AG08396 (cell line): ENCODE measurements at regions not wholly inside any gene's neighbourhood (a gene's known extent, or its start where the extent isn't known, plus 50 kb on each side); places are given as distances from the start of the nearest gene placed in this dataset.

Source experiments
- DNase-seq: peaks from one replicate; pipeline ENCODE4 v3.0.0; 2012; ENCODE audit warnings: low spot score, mixed read lengths

DNA sequence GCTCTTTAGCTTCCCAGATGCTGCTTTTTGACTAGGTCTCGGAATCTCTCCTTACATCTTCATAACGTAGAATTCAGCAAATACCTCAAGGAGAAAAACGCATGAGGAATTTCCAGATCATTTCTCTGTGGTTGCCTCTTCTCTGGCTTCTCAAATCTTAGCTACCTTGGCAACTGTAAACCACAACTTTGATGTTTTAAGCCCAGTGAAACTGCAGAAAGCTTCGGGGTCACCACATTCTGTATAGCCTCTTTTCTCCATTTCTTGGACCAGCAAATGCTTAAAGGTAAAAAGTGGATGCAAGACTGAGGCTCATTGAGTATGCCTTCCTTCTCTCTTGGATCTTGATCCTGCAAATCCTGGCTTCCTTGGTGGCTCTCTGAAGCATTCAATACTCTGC is 125.5 kb upstream of the FBXL4 start:
- DNase-seq = no peak

DNA sequence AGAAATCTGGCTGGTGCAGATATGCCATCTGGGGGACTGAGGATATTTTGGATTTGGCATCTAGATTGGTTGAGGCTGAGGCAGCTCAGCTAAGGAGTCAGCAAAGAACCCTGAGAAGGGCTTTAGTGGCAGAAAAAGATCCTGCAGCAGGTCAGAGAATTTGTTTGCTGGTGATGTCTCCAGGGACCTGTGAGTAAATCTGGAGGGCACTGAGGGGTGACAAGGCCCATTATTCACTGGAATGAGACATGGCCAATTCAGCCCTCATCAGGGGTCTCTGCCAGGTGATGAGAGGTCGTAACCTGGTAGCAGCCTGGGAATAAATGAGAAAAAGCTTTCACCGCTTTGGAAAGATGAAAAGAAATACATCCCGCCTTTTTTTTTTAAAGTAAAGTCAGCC is 118.3 kb upstream of the FBXL4 start:
- DNase-seq = no peak

DNA sequence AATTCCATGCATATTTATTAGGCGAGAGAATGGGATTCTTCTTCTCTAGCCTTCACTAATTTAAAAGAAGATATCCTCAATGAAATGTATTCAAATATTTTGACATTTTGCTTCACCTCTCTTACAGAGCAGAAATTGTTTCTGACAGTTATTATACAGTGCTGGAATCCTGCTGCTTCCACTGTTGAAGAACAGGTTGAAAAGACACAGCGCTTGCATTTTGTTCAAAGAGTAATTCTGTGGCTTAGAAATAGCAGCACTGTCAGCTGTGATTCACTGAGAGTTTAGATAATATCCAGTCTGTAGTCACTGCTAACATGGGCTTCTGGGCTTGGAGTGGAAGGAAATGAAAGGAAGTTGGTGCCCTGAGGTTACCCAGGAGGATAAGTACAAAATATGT is 117.1 kb upstream of the FBXL4 start:
- no peak for DNase-seq

DNA sequence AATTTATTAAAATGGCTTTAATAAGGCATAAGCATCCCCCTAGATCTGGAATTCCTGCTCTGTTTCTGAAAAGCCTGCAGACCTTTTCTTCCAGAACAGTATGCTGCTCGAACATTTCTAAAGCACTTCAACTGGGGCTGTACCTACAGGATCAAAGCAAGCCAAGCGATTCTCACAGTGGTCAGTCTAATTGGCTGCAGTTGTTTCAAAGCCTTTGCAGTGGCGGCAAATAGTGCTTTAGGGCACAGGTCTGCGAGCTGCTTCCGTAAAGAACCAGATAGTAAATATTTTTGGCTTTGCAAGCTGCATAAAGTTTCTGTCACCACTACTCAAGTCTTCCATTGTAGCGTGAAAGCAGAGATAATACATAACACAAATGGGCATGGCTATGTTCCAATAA is 88.9 kb upstream of the FBXL4 start:
- no peak for DNase-seq

DNA sequence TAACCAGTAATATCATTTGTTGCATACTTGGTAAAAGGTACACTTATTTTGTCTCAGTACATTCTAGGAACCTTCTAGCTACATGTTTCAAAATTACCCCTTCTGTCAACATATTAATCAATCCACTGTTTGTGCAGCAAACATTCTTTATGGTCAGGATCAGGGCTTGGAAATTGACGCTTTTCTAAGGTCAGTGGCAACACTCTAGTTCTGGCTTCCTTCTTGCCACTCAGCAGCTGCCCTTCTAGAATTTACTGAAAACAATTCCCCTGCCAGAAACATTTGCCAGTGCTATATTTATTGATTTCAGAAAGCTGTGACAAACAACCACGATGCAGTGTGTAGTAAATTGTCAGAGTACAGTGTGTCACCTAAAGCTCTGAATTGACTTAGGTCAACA is 84.7 kb upstream of the FBXL4 start:
- no peak for DNase-seq

DNA sequence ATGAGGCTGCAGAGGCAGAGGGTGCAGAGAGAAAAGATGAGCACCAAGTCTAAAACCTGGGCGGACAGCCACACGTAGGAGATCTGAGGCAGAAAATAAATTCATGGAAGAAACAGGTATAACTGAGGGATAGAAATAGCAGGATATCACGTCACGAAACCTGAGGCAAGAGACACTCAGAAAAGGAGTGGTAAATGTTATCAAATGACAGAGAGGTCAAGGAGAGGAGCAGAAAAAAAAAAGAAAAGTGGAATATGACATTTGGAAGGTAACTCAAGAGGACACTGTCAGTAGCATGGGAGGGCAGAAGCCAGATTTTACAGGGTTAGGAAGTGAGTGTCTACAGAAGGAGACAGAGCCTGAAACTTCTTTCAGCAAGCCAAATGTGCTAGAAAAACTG is 84.2 kb upstream of the FBXL4 start:
- no peak for DNase-seq

DNA sequence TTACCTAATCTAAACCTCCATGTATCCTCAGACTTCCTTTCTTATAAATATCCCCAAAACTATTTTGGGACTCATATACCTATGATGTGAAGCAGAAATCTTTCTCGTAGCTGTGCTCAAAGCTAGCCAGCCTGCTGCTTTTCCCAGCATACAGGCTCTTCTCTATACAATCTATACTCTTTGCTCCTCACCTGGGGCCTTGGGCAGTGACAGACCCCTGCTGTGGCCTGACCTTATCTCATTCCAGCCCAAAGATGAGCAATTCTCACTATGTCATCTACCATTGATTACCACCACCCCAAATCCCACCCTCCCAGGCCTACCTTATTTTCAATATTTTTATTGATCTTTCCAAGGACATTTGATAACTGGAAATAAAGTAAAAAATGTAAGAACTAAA is 83.2 kb upstream of the FBXL4 start:
- no peak for DNase-seq

DNA sequence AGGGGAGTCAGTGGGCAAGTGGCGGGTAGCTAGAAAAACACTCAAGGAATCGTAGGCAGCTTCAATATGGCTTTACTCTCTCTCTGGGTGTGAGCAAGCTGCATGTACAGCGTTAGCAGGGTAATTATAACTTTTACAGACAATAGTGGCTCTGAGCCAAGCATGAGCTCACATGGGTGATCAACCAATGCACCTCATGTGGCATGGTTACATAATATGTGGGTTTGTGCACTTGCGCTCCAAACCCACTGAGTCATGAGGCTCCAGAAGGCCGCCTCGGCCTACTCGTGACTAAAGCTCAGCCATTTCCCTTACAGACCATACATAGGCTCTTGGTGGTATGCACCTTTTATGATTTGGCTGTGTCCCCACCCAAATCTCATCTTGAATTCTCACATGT is 78.4 kb upstream of the FBXL4 start:
- no peak for DNase-seq

DNA sequence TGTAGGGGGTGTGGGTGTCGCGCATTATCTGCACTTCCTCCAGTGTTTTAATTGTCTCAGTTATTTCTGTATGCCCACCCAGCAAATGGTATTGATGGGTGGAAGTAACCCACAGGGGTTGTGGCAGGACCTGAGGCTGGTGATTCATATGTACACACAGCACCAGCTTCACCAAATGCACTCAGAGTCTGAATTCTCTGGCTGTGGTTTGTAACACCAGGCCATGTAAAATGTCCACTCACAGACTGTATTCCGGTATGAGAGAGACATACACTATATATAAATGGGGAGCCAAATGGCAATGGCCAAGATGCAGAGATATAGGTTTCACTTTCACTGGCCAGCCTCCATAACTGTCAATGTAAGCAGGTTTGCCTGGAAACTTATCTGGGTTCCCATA is 76.3 kb upstream of the FBXL4 start:
- no peak for DNase-seq

DNA sequence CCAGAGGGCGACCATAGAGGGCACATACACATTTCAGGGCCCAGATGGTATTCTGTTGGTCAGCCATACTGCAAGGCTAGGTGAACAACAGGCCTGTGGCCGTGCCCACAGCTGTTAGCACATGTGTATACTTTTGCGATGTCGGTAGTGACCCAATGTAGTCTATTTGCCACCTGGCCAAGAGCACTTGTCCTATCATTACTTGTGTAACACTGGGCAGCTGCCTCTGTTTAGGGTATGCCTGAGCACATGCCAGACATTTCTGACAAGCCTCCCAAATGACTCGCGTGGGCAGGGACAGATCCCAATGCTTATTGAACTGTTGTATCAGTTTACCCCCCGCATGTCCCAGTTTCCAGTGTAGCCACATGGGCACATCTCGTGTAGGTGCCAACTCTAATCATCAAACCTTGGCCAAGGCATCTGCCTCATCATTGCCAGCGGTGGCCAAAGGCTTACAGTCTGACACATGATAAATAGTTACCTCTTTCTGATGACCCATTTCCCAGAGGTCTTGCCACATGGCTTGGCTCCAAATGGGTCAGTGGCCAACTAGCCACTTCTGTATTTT is 74.4 kb upstream of the FBXL4 start:
- no peak for DNase-seq

DNA sequence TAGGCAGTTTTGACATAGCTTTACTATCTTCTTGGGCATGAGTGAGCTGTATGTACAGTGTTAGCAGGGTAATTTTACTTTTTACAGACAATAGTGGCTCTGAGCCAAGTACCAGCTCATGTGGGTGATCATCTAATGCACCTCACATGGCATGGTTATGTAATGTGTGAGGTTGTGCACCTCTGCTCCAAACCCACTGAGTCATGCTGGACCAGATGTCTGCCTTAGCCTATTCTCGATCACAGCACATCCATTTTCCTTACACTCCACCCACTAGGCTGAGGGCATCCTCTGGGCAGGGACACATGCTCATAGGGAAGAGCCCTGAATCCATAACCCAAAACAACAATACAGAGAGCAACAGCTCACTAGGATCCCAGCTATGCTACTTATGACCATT is 71.6 kb upstream of the FBXL4 start:
- no peak for DNase-seq

DNA sequence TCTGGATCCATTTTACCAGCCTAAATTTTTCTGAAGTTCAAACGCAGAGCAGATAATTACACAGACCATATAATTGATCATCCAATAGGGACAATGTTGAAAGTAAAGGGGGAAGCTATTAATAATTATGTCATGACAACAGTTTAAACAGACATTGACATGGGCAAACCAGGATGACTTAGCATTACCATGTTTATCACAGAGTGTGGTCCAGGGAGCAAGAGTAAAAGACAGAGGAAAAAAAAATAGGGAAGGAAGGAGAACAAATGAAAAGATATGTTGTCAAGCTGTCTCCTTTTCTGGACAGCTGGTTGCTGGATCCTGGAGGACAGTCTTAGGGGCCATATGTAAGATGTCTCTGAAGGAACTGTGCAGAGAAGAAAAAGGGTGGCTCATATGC is 69.4 kb upstream of the FBXL4 start:
- DNase-seq = no peak

DNA sequence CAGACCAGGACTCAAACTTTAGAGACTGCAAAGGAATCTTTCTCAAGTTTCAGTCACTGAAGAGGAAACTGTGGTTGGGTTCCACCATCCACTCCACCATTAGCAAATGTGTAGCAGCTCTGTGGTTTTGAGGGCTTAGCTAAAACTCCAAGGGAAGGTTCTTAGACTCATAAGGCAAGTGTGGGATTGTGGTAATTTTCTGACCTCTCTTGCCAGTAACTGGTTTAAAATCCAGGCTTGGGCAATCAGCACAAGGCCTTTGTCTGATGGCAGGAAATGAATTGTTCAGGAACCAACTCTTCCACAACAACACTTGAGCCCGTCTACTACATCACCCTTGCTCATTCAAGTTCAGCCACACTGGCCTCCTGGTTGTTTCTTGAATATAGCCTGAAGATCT is 68.6 kb upstream of the FBXL4 start:
- no peak for DNase-seq

DNA sequence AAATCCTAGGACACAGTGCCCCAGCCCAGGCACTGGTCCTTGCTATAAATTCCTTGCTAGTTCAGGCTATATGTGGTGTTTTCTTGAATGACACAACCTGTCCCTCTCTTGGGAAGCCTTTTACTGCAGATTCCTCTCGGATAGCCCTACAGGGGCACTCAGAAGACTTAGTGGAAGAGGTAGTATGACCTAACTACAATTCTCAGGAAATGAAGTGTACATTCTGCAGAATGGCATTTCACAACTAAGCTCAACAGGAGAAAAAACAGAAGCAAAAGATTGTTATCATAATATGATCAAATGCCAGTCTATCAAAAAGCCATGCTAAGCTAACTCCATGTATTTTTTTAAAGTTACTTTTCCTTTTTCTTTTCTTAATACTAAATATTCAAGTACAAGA is 66.3 kb upstream of the FBXL4 start:
- DNase-seq = no peak

DNA sequence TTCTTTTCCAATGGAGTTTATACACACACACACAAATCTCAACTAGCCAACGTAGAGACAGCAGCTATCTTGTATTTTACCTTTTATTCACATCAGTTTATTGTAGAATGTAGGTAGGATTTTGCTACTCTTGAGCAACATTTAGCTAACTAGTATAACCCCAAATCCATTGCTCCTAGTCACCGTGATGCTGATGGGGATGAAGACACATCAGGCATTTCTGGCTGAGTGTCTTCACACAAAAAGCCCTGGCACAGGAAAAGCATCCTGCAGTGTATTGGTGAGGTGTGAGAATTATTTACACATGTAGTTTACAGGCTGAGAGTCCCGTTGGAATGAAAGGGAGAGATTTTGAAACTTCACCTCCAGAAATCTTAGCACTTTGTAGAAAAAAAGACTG is 65.9 kb upstream of the FBXL4 start:
- no peak for DNase-seq

DNA sequence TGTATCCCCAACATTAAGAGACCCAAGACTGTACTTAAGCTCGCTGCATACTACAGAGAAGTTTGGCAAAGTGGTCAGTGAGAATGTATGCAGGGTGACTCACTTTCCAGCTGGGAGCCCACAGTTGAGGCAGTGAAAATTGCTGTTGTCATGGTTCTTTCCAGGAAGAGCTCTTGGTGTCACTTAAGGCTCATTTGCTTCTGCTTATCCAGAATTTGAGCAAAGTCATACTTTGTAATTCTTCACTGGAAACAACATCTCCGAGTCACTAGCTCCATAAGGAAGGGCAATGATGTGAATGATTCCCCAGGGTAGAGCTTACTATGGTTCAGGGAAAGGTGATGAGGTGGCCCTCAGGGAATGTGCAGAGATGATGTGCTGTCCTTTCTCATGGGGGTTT is 65.4 kb upstream of the FBXL4 start:
- peak; percentile 57 for DNase-seq

DNA sequence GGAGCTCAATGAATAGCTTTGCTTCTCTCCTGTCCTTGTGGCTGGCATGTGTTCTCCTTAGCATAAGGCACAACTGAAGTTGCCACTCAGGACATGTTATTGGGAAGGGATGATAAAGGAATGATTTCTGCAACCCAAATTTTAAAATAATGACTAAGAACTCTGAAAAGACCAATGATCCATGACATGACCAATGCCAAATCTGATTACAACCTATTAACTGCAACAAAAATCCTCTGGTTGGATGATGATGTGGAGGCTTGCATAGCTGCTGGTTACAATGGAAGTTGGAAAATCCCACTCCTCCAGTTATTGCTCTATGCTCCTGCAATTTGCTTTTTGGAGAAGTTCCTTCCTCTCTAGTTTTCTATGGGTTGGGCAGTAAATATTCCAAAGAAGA is 63.4 kb upstream of the FBXL4 start:
- DNase-seq = no peak

DNA sequence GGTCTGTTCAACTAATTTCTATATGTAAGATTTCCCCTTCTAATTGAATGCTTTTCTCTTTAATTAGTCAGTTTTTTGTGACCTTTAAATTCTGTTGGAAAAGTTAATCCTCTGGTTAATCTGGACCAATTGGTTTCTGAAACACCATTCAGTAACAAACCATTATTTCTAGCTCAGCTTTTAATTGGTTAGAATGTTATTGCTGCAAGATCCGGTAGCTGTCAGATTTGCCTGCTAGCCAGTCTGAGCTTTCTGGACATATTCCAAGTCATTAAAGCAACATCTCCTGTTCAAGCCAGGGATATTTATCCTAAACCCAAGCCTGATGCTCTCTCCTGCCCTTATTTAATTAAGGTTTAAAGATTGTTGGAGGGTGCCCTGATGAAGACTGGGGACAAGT is 55.1 kb upstream of the FBXL4 start:
- no peak for DNase-seq

DNA sequence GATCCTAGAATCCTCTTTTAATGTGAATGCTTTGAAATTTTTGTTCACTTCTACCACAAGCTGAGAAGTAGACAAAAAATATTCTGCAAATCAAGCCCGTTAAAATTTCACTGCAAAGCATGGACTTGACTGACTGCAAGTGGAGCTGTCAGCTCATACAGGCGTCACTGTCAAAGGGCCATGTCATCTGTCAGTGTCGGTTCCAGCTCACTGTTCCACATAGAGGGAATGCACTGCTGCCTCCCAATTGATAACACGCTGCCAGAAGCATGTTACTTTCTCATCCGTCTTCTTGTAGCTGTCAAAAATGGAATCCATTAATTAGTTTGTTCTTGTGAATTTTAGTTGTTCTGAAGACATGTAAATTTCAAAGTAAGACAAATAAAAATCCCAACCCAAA is 50.4 kb upstream of the FBXL4 start:
- DNase-seq = no peak
